ENCODE measurements at regions not wholly inside any gene's neighbourhood (a gene's known extent, or its start where the extent isn't known, plus 50 kb on each side); places are given as distances from the start of the nearest gene placed in this dataset.

DNA sequence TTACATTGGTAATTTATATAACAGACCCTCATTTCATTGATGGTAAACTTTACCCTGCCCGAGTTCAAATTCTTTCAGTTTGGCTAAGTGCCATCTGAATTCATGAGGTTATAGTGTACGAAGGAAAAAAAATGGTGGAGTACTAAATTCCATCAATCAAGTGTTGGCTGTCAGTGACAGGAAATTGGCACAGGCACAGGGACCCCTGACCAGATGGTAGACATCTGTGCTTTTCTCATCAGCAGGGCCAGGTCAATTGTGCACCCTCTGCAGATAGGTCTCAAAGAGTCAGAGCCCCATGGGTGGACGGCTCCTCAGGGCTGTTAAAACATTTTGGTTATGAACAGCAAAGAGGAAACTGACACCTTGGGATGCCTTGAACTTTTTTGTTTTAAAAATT, 439.2 kb downstream of the SETBP1 start:
- H3K4me1 Mint-ChIP-seq = no peaks in the 10 kb centered on the region
- CTCF ChIA-PET = no interaction called here

DNA sequence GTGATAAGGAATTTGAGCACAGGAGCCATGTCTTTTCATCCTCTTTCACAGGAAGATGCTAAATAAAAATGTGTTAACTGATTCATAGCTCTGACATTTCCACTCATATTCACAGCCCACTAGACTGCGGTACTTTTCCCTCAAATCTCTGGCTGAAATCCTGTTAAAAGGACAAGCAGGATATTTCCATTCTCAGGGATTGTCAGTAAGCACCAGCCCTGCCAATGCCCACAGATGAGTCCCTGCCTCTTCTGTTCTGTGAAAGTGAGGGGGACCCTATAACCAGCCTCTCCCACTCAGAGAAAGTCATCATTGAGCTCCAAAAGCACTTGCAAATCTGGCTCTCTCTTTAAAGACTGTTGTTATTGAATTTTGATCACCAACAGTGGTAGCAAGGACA, 440.5 kb downstream of the SETBP1 start:
- ChIA-PET POLR2A (no interaction called here), CTCF (interaction anchor here (0.6 kb wide), 1 partner anchor 161 kb away, joined by 3 read pairs; no protein-coding TSS in a partner anchor)
- Mint-ChIP-seq H3K27me3 (peaks cover 17% of the 10 kb centered on the region), H3K36me3 (ENCODE audit: low read depth) (no peaks in the 10 kb centered on the region), H3K9me3 (no peaks in the 10 kb centered on the region), H3K27ac (no peak overlapping the region), H3K4me1 (no peaks in the 10 kb centered on the region), H3K4me3 (no peak overlapping the region)
- no peak for DNase-seq

More for the DNA sequence above, 439.2 kb downstream of the SETBP1 start:
- peaks cover 23% of the 10 kb centered on the region for H3K27me3 Mint-ChIP-seq
- H3K4me3 Mint-ChIP-seq = no peak overlapping the region
- DNase-seq = no peak
- H3K36me3 Mint-ChIP-seq (ENCODE audit: low read depth) = no peaks in the 10 kb centered on the region
- H3K9me3 Mint-ChIP-seq = no peaks in the 10 kb centered on the region
- POLR2A ChIA-PET = no interaction called here
- H3K27ac Mint-ChIP-seq = no peak overlapping the region

DNA sequence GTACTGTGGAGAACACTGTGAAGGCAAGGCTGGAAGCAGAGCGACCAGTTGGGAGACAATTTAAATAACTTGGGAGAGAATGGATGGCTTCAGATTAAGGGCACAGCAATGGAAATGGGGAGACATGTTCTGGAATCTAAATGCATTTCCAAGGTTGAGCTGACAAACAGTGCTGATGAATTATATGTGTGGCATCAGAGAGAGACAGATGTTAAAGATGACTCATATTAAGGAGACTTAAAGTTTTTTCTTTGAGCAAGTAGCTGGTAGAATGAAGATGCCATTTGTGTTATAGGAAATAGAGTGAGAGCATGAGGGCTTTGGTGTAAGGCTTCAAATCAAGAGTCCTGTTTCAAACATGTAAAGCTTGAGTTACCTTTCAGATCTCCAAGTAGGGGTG, 441.8 kb downstream of the SETBP1 start:
- no peaks in the 10 kb centered on the region for H3K4me1 Mint-ChIP-seq

DNA sequence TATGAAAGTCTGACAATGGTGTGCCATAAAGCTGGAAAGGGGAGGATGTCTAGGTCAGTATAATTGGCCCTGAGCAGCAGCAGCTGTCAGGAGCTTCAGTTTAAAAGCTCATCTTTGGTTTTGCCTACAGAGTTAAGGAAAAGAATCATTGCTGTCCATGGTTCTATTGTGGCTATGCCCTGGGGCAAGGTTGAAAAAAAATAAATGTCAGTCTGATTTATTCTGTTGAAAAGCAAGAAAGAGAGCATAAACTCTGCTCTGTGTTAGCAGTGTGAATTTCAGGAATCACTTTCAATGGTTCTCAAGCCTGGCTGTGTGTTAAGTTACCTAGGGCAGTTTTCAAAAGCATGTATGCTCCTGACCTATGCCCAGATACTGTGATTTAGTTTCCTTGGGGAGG, 446.7 kb downstream of the SETBP1 start:
- ChIA-PET CTCF (no interaction called here), POLR2A (no interaction called here)
- no peak overlapping the region for H3K27ac Mint-ChIP-seq
- H3K36me3 Mint-ChIP-seq (ENCODE audit: low read depth) = no peaks in the 10 kb centered on the region
- no peak overlapping the region for H3K4me3 Mint-ChIP-seq
- no peak for DNase-seq
- no peaks in the 10 kb centered on the region for H3K9me3 Mint-ChIP-seq
- H3K4me1 Mint-ChIP-seq = no peaks in the 10 kb centered on the region
- peaks cover 10% of the 10 kb centered on the region for H3K27me3 Mint-ChIP-seq

More for the DNA sequence above, 441.8 kb downstream of the SETBP1 start:
- POLR2A ChIA-PET = no interaction called here
- Mint-ChIP-seq H3K4me3 (no peak overlapping the region), H3K9me3 (no peaks in the 10 kb centered on the region), H3K27me3 (peaks cover 14% of the 10 kb centered on the region), H3K27ac (no peak overlapping the region), H3K36me3 (ENCODE audit: low read depth) (no peaks in the 10 kb centered on the region)
- CTCF ChIA-PET = no interaction called here
- no peak for DNase-seq

DNA sequence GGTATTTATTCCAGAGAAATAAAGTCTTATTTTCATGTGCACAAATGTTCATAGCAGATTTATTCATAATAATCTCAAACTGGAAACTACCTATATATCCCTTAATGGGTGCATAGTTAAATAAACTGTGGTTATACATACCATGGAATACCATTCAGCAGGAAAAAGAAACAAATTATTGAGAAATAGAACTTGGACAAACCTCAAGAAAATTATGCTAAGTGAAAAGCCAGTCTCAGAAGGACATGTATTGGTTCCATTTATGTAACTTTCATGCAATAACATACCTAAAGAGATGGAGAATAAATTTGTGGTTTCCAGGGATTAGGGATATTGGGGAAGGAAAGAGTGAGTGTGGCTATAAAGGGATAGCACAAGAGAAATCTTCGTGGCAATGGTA, 452.6 kb downstream of the SETBP1 start:
- Mint-ChIP-seq H3K27me3 (peaks cover 10% of the 10 kb centered on the region), H3K4me3 (no peak overlapping the region), H3K4me1 (no peaks in the 10 kb centered on the region), H3K9me3 (no peaks in the 10 kb centered on the region), H3K27ac (no peak overlapping the region), H3K36me3 (ENCODE audit: low read depth) (no peaks in the 10 kb centered on the region)
- POLR2A ChIA-PET = no interaction called here
- CTCF ChIA-PET = no interaction called here
- DNase-seq = no peak

DNA sequence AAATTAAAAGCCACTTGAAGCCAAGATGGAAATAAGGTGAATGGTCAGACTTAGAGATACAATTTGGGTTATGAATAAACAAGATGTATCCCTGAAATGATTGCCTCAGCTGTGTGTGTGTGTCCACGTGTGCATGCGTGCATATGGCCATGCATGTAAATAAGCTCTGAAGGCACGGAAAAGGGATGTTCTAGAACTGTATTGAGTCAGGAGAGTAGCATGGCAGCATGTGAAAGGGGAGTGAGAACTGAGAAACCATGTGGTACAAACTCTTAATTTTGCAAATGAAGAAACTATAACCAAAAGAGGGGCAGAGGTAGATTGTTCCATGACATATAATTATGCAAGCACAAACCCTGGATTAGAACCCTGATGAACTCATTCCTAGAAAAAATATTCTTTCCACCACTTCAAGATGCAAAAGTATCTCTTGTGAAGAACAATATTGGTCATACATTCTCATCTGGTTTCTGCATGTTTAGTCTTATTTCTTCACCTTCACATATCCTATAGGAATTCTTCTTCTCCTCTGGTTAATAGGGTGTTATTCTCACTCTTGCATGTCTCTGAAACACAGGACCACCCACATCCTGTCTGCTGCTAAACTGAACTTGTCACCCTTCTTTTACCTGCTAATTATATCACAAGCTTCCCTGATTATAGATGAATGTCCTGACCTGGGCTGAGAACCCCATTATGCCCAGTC, 455.8 kb downstream of the SETBP1 start:
- Mint-ChIP-seq H3K27me3 (peaks cover 2% of the 10 kb centered on the region), H3K4me3 (no peak overlapping the region), H3K9me3 (no peaks in the 10 kb centered on the region), H3K27ac (no peak overlapping the region), H3K36me3 (ENCODE audit: low read depth) (no peaks in the 10 kb centered on the region), H3K4me1 (no peaks in the 10 kb centered on the region)
- ChIA-PET POLR2A (no interaction called here), CTCF (no interaction called here)
- DNase-seq = no peak

DNA sequence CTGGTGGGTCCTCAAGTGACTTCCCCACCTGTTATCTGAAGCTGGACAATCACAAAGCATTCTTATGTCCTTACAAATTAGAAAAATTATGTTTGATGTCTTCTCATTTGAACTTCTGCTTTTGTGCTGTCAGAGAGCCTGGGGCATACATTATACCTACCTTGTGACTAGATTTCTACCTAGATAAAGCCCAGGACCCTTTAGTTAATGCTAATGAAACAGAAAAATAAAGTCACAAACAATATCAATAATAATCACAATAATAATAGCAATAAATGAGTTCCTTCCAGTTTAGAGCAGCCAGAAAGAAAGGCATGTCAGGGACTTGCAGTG, 456.4 kb downstream of the SETBP1 start:
- no peak overlapping the region for H3K27ac Mint-ChIP-seq
- peaks cover 2% of the 10 kb centered on the region for H3K27me3 Mint-ChIP-seq
- no peaks in the 10 kb centered on the region for H3K36me3 Mint-ChIP-seq (ENCODE audit: low read depth)
- no peaks in the 10 kb centered on the region for H3K4me1 Mint-ChIP-seq
- ChIA-PET POLR2A (no interaction called here), CTCF (no interaction called here)
- no peak for DNase-seq
- H3K4me3 Mint-ChIP-seq = no peak overlapping the region
- no peaks in the 10 kb centered on the region for H3K9me3 Mint-ChIP-seq

DNA sequence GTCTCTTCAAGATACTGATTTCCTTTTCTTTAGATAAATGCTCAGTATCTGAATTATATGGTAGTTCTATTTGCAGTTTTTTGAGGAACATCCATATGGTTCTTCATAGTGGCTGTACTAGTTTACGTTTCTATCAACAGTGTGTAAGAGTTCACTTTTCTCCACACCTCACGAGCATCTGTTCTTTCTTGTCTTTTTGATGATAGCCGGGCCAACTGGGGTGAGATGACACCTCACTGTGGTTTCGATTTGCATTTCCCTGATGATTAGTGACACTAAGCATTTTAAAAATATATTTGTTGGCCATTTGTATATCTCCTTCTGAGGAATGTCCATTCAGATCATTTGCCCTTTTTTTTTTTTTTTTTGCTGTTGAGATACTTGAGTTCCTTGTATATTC, 458.8 kb downstream of the SETBP1 start:
- no peaks in the 10 kb centered on the region for H3K4me1 Mint-ChIP-seq
- H3K27me3 Mint-ChIP-seq = peaks cover 2% of the 10 kb centered on the region
- no peaks in the 10 kb centered on the region for H3K36me3 Mint-ChIP-seq (ENCODE audit: low read depth)
- no peak for DNase-seq
- no peaks in the 10 kb centered on the region for H3K9me3 Mint-ChIP-seq
- H3K27ac Mint-ChIP-seq = no peak overlapping the region
- H3K4me3 Mint-ChIP-seq = no peak overlapping the region
- CTCF ChIA-PET = no interaction called here
- POLR2A ChIA-PET = no interaction called here

DNA sequence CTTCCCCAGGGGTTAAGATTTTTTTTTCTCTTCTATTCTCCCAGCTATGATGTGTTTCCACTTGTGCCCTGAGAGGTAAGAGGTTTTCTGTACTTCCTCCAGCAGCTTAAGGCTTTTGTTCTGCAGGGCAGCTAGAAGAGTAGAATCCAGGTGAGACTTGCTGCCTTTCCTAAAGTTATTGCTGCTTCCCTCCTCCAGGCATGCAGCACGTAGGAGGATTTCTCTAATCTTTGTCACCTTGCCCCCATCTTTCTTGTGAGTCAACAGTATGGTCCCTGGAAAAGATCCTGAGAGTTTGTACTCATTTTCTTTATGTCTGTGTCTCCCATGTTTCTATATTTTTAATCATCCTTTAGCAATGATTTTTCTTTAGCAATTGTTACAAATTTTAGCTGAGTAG, 462.2 kb downstream of the SETBP1 start:
- Mint-ChIP-seq H3K9me3 (no peaks in the 10 kb centered on the region), H3K27me3 (peaks cover 3% of the 10 kb centered on the region), H3K36me3 (ENCODE audit: low read depth) (no peaks in the 10 kb centered on the region), H3K27ac (no peak overlapping the region), H3K4me3 (no peak overlapping the region), H3K4me1 (no peaks in the 10 kb centered on the region)
- POLR2A ChIA-PET = no interaction called here
- CTCF ChIA-PET = interaction anchor here (0.6 kb wide), 1 partner anchor 674 kb away, joined by 3 read pairs; no protein-coding TSS in a partner anchor
- DNase-seq = no peak

DNA sequence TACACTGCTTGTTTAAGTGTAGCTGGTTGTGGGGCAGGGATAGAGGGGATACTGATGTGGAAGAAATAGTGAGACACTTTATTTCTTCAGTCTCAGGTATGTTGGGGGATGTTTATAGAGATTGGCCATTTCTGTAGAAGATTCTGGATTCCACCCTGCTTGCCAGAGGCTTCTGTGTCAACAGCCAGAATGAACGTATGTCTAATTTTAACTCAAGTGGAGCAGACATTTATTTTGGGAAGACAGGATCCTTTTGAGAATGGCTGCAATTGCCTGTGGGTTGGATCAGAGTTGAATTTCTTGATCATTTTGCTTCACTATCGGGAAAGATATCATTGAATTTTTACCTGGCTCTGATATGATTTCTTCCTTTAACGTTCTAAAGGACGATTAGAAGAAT, 465.6 kb upstream of the SLC14A2 start:
- Mint-ChIP-seq H3K27ac (no peak overlapping the region), H3K4me1 (no peaks in the 10 kb centered on the region), H3K9me3 (no peaks in the 10 kb centered on the region), H3K4me3 (no peak overlapping the region), H3K27me3 (peaks cover 5% of the 10 kb centered on the region), H3K36me3 (ENCODE audit: low read depth) (no peaks in the 10 kb centered on the region)
- DNase-seq = no peak
- ChIA-PET CTCF (no interaction called here), POLR2A (no interaction called here)

DNA sequence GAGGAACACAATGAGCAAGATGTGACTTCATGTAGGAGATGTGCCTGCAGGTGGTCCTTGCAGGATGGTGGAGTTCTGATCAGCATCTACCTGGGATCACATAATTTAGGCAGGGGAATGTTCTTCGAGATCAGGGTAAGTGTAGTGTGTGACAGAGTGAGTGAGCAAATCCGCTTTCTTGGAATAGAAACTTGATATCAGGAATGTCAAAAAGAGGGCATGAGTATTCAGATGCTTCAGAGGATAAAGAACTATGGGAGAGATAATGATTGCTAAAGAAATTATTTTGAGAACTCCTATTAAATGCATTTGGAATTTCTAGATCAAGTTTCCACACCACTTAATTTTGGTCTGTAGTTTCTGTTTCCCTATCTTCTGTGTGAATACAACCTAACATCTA, 463.6 kb upstream of the SLC14A2 start:
- H3K27ac Mint-ChIP-seq = no peak overlapping the region
- CTCF ChIA-PET = no interaction called here
- no peaks in the 10 kb centered on the region for H3K36me3 Mint-ChIP-seq (ENCODE audit: low read depth)
- no peak overlapping the region for H3K4me3 Mint-ChIP-seq
- POLR2A ChIA-PET = no interaction called here
- no peaks in the 10 kb centered on the region for H3K4me1 Mint-ChIP-seq
- peaks cover 3% of the 10 kb centered on the region for H3K27me3 Mint-ChIP-seq
- H3K9me3 Mint-ChIP-seq = no peaks in the 10 kb centered on the region
- no peak for DNase-seq

DNA sequence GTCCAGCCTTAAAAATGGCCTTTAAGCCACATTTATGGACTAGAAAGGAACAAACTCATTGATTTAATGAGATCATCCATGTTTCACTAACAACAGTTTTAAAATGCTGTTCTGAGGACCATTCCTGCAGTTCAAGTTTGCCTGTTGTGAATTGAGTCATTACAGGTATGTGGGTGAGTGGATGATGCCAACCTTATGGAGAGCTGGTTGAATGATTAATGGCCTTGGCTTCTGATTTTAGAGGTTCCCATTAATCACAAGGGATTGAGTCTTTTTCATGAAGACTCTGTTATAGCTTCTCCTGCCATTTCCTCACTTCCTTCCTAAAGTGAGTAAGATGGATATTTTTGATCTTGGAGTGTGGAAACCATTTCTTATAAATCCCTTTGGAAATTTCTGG, 459.8 kb upstream of the SLC14A2 start:
- CTCF ChIA-PET = interaction anchor here (0.6 kb wide), 1 partner anchor 434 kb away, joined by 3 read pairs; no protein-coding TSS in a partner anchor
- POLR2A ChIA-PET = no interaction called here

DNA sequence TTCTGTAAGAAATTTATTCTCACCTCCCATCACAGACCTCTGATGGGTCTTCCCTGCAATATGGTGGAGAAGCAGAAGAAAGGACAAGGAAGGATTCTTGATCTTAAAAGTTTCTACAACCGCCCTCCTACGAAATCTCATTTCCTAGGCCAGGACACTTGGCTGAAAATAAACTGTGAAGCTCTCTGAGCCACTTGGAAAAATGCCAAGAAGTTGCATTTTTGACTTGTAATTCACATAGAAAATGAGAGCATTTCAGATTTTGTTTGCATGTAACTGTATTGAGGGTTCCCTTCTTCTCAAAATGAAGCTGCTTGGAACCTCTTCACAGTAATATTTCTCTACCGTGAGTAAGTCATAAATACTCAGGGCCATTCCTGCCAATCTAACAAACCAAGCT, 458.3 kb upstream of the SLC14A2 start:
- ChIA-PET POLR2A (no interaction called here), CTCF (no interaction called here)
- no peaks in the 10 kb centered on the region for H3K9me3 Mint-ChIP-seq
- H3K27ac Mint-ChIP-seq = no peak overlapping the region
- H3K4me1 Mint-ChIP-seq = no peaks in the 10 kb centered on the region
- peaks cover 14% of the 10 kb centered on the region for H3K27me3 Mint-ChIP-seq
- H3K36me3 Mint-ChIP-seq (ENCODE audit: low read depth) = no peaks in the 10 kb centered on the region
- no peak overlapping the region for H3K4me3 Mint-ChIP-seq
- DNase-seq = no peak

More for the DNA sequence above, 459.8 kb upstream of the SLC14A2 start:
- Mint-ChIP-seq H3K4me1 (no peaks in the 10 kb centered on the region), H3K4me3 (no peak overlapping the region), H3K27ac (no peak overlapping the region), H3K27me3 (peaks cover 7% of the 10 kb centered on the region), H3K36me3 (ENCODE audit: low read depth) (no peaks in the 10 kb centered on the region), H3K9me3 (no peaks in the 10 kb centered on the region)
- DNase-seq = no peak

DNA sequence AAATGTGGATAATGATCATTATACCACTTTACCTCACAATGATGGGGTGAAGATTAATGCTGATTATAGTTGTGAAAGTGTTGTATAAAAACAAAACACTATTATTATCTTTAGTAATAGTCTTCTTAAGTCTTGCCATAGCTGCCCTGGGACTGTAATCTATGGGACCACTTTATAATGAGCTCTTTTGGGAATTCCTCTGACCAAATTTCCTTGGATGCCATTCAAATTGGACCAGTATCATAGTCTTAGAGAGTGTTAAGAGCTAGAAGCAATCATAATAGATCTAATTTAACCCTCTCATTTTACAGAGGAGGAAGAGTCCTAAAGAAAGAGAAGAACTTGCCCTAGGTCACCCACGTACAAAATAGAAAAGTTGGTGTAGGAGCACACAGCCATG, 457.7 kb upstream of the SLC14A2 start:
- peaks cover 16% of the 10 kb centered on the region for H3K27me3 Mint-ChIP-seq
- no peaks in the 10 kb centered on the region for H3K9me3 Mint-ChIP-seq
- no peak overlapping the region for H3K4me3 Mint-ChIP-seq
- H3K36me3 Mint-ChIP-seq (ENCODE audit: low read depth) = no peaks in the 10 kb centered on the region
- ChIA-PET CTCF (no interaction called here), POLR2A (no interaction called here)
- no peak overlapping the region for H3K27ac Mint-ChIP-seq
- no peak for DNase-seq
- no peaks in the 10 kb centered on the region for H3K4me1 Mint-ChIP-seq
